H9 (cell line): ENCODE measurements at regions not wholly inside any gene's neighbourhood (a gene's known extent, or its start where the extent isn't known, plus 50 kb on each side); places are given as distances from the start of the nearest gene placed in this dataset.

ENCODE experiments used
- DNase-seq: peaks from one replicate; pipeline ENCODE4 v3.0.0-alpha.2; 2017
- H2AFZ ChIP-seq: one replicate; pipeline ENCODE4 v1.6.1; 2013; ENCODE audit warnings: mild to moderate bottlenecking, low read length, control low read depth, moderate library complexity
- H2AK5ac ChIP-seq: 2 replicates; pipeline ENCODE4 v1.6.1; 2013; ENCODE audit warnings: low read length, control low read depth, mixed read lengths; ENCODE audit not compliant: insufficient read length
- H2BK120ac ChIP-seq: one replicate; pipeline ENCODE4 v1.6.1; 2013; ENCODE audit warnings: low read depth, mild to moderate bottlenecking, low read length, control low read depth, inconsistent platforms; ENCODE audit not compliant: poor library complexity, severe bottlenecking
- H2BK12ac ChIP-seq: 2 replicates; pipeline ENCODE4 v1.6.1; 2013; ENCODE audit warnings: low read length, control low read depth, mixed read lengths, low read depth; ENCODE audit not compliant: insufficient read length
- H2BK15ac ChIP-seq: 2 replicates; pipeline ENCODE4 v1.6.1; 2013; ENCODE audit warnings: low read depth, low read length, control low read depth
- H2BK20ac ChIP-seq: one replicate; pipeline ENCODE4 v1.6.1; 2013; ENCODE audit warnings: low read depth, mild to moderate bottlenecking, low read length, control low read depth, inconsistent platforms; ENCODE audit not compliant: poor library complexity, severe bottlenecking
- H2BK5ac ChIP-seq: 2 replicates; pipeline ENCODE4 v1.6.1; 2013; ENCODE audit warnings: low read length, control low read depth, mixed read lengths; ENCODE audit not compliant: insufficient read length
- H3K14ac ChIP-seq: 2 replicates; pipeline ENCODE4 v1.6.1; 2013; ENCODE audit warnings: low read length, control low read depth; ENCODE audit not compliant: insufficient read depth
- H3K18ac ChIP-seq: 2 replicates; pipeline ENCODE4 v1.6.1; 2013; ENCODE audit warnings: low read depth, mild to moderate bottlenecking, mixed read lengths, low read length, control low read depth; ENCODE audit not compliant: insufficient read length
- H3K23ac ChIP-seq: 2 replicates; pipeline ENCODE4 v1.6.1; 2013; ENCODE audit warnings: low read length, control low read depth, mixed read lengths, low read depth; ENCODE audit not compliant: insufficient read length
- H3K23me2 ChIP-seq: 2 replicates; pipeline ENCODE4 v1.6.1; 2013; ENCODE audit warnings: low read depth, mild to moderate bottlenecking, mixed read lengths, low read length, control low read depth; ENCODE audit not compliant: insufficient read length, poor library complexity, severe bottlenecking
- H3K27ac ChIP-seq: 2 replicates; pipeline ENCODE4 v1.5.1; 2013; ENCODE audit warnings: low read length, control low read depth, mixed read lengths, low read depth; ENCODE audit not compliant: insufficient read length
- H3K27me3 ChIP-seq: 2 replicates; pipeline ENCODE4 v1.6.1; 2013; ENCODE audit warnings: low read length, control low read depth, inconsistent platforms; ENCODE audit not compliant: insufficient read depth
- H3K4ac ChIP-seq: 2 replicates; pipeline ENCODE4 v1.6.1; 2013; ENCODE audit warnings: low read depth, mild to moderate bottlenecking, control low read depth, inconsistent platforms, low read length, moderate library complexity
- H3K4me1 ChIP-seq: 2 replicates; pipeline ENCODE4 v1.6.1; 2013; ENCODE audit warnings: low read length, control low read depth, inconsistent platforms; ENCODE audit not compliant: insufficient read depth
- H3K4me2 ChIP-seq: 2 replicates; pipeline ENCODE4 v1.6.1; 2013; ENCODE audit warnings: low read length, control low read depth, mixed read lengths; ENCODE audit not compliant: insufficient read length, insufficient read depth
- H3K56ac ChIP-seq: 2 replicates; pipeline ENCODE4 v1.6.1; 2013; ENCODE audit warnings: low read depth, mild to moderate bottlenecking, mixed read lengths, low read length, control low read depth; ENCODE audit not compliant: insufficient read length
- H3K79me1 ChIP-seq: 2 replicates; pipeline ENCODE4 v1.6.1; 2013; ENCODE audit warnings: low read depth, mild to moderate bottlenecking, moderate library complexity, low read length, control low read depth, inconsistent platforms; ENCODE audit not compliant: insufficient read depth, poor library complexity, severe bottlenecking
- H3K79me2 ChIP-seq: 2 replicates; pipeline ENCODE4 v1.6.1; 2013; ENCODE audit warnings: low read length, control low read depth, inconsistent platforms; ENCODE audit not compliant: insufficient read depth
- H3K9ac ChIP-seq: 2 replicates; pipeline ENCODE4 v1.6.1; 2013; ENCODE audit warnings: low read length, control low read depth, mixed read lengths; ENCODE audit not compliant: insufficient read length; ENCODE audit errors: extremely low read depth
- H3K9me3 ChIP-seq: one replicate; pipeline ENCODE4 v1.6.1; 2013; ENCODE audit warnings: low read depth, low read length, inconsistent platforms; ENCODE audit not compliant: control insufficient read depth
- H3T11ph ChIP-seq: one replicate; pipeline ENCODE4 v1.6.1; 2013; ENCODE audit warnings: mild to moderate bottlenecking, low read length, control low read depth, inconsistent platforms
- H4K20me1 ChIP-seq: one replicate; pipeline ENCODE4 v1.6.1; 2013; ENCODE audit not compliant: control insufficient read depth, insufficient read length, insufficient read depth
- H4K5ac ChIP-seq: 2 replicates; pipeline ENCODE4 v1.6.1; 2013; ENCODE audit warnings: low read depth, mild to moderate bottlenecking, mixed read lengths, low read length, control low read depth; ENCODE audit not compliant: insufficient read length
- H4K8ac ChIP-seq: replicated peaks from 2 replicates; pipeline ENCODE4 v1.6.1; 2013; ENCODE audit warnings: low read length, control low read depth, mixed read lengths, low read depth; ENCODE audit not compliant: insufficient read length
- H4K91ac ChIP-seq: 2 replicates; pipeline ENCODE4 v1.6.1; 2013; ENCODE audit warnings: low read depth, mild to moderate bottlenecking, moderate library complexity, mixed read lengths, low read length, control low read depth; ENCODE audit not compliant: insufficient read length
- H3K27ac Mint-ChIP-seq, 3 experiments: 2 replicates in 2 of 3; 3 replicates in 1 of 3; pipeline ENCODE4 v1.8.0; 2020 to 2021; ENCODE audit warnings: mixed read lengths in 3 of 3, mild to moderate bottlenecking in 1 of 3, moderate library complexity in 1 of 3
- H3K27me3 Mint-ChIP-seq: 2 replicates; pipeline ENCODE4 v1.8.0; 2021; ENCODE audit warnings: low read depth, mild to moderate bottlenecking, moderate library complexity, mixed read lengths
- H3K36me3 Mint-ChIP-seq, 3 experiments: 2 replicates in 2 of 3; 3 replicates in 1 of 3; pipeline ENCODE4 v1.8.0; 2020 to 2021; ENCODE audit warnings: low read depth in 3 of 3, mixed read lengths in 3 of 3; ENCODE audit not compliant: insufficient read depth in 1 of 3
- H3K4me1 Mint-ChIP-seq, 2 experiments: 2 replicates each; pipeline ENCODE4 v1.8.0; 2020; ENCODE audit warnings: mixed read lengths in 2 of 2
- H3K4me3 Mint-ChIP-seq, 2 experiments: 2 replicates in 1 of 2; 3 replicates in 1 of 2; pipeline ENCODE4 v1.8.0; 2020 to 2021; ENCODE audit warnings: mild to moderate bottlenecking in 2 of 2, mixed read lengths in 2 of 2, moderate library complexity in 1 of 2
- H3K9me3 Mint-ChIP-seq, 2 experiments: 2 replicates in 1 of 2; 3 replicates in 1 of 2; pipeline ENCODE4 v1.8.0; 2020; ENCODE audit warnings: mild to moderate bottlenecking in 2 of 2, mixed read lengths in 2 of 2, moderate library complexity in 1 of 2
- CTCF ChIP-seq: fragments of 200-600 bp; sonication (generic); conservative IDR thresholded peaks from 3 replicates; pipeline ENCODE4 v1.8.0; 2021; ENCODE audit warnings: antibody characterized with exemption, mild to moderate bottlenecking
- WGBS: extraction: QIAGEN DNeasy Blood & Tissue Kit; methylation state at CpG from one replicate; pipeline ENCODE4 v1.1.7; 2013; ENCODE audit warnings: missing lambda C conversion rate, low lambda C conversion rate, mixed read lengths; ENCODE audit not compliant: insufficient read length; ENCODE audit errors: extremely low coverage; 5-methylcytosine and 5-hydroxymethylcytosine counted together

DNA sequence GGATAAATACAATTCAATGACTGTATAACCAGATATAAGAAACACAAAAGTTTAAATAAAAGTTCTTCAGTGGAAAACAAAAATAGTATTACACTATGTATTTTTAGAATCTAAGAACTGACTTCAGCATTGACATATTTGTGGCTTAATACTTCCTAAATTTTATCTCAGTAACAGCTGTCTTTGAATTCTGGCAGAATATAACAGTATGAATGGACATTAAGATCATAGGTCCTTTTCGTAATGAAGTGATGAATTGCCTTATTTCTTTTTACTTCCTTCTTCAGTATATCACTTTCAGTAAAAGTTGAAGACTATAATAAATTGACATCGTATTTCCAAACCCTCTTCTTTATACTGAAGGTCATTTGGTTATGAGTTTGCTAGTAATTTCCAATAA, 1030.0 kb downstream of the MRPL39 start:
- Histone ChIP-seq H4K5ac (no peak overlapping the region), H2BK12ac (no peak overlapping the region), H3K4me2 (no peak overlapping the region), H2BK120ac (no peak overlapping the region), H3K27me3 (no peaks in the 10 kb centered on the region), H3K79me1 (no peaks in the 10 kb centered on the region), H2AFZ (no peak overlapping the region), H3T11ph (no peak overlapping the region), H4K20me1 (no peaks in the 10 kb centered on the region), H2AK5ac (no peak overlapping the region), H3K9ac (no peak overlapping the region), H3K18ac (no peak overlapping the region), H3K14ac (no peak overlapping the region), H3K79me2 (no peaks in the 10 kb centered on the region), H3K56ac (no peak overlapping the region), H3K9me3 (no peaks in the 10 kb centered on the region), H2BK5ac (no peak overlapping the region), H4K8ac (no peak overlapping the region), H3K23ac (no peak overlapping the region), H2BK15ac (no peak overlapping the region), H3K4ac (no peak overlapping the region), H3K23me2 (no peaks in the 10 kb centered on the region), H3K27ac (no peak overlapping the region), H2BK20ac (no peak overlapping the region), H3K4me1 (no peaks in the 10 kb centered on the region), H4K91ac (no peak overlapping the region)
- Mint-ChIP-seq H3K4me1 (no peaks in the 10 kb centered on the region), H3K27me3 (no peaks in the 10 kb centered on the region), H3K27ac (no peak overlapping the region), H3K9me3 (peaks cover 34 to 58% of the 10 kb centered on the region in 2 experiments), H3K36me3 (peaks cover 0 to 3% (median 0%) of the 10 kb centered on the region in 3 experiments; a peak in 4 of 7 replicates), H3K4me3 (no peak overlapping the region)
- TF ChIP-seq CTCF = no peak
- DNase-seq = no peak
- WGBS = no CpG with 5 or more reads among the region's 2 CpGs
